ENCODE measurements at regions not wholly inside any gene's neighbourhood (a gene's known extent, or its start where the extent isn't known, plus 50 kb on each side); places are given as distances from the start of the nearest gene placed in this dataset.

DNA sequence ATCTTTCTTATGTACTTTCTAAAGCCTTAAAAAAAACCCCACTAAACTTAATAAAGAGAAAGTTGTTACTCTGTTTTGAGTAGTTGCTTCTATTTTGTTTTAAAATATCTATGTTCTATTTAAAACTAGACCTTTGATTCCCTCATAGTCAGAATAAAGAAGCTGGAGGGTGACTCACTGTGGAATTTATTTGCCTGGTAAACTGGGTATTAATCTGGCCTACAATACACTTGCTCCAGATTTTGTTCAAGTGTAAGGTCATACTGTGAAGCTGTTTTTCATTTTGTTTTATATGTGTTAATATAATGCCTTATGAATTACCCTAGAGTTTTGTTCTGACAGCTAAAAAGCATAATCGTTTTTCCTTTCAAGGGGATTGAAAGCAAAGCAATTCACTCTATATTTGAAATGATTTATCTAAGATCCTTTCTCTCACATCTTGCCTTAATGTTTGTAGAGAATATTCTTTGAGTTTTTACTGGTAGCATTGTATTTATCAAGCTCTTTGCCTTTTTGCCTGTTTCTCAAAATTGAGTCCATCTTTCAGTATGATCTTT, 277.4 kb upstream of the PITX2 start:
- TF ChIP-seq CTCF (optimal IDR thresholded peaks at IDR 0.05 in 1 of 3, IDR thresholded peaks at IDR 0.05 in 1 of 3, conservative IDR thresholded peaks at IDR 0.05 in 1 of 3; ENCODE audit: extremely low read depth in 1 of 3, insufficient read depth in 2 of 3, low read length in 3 of 3), result no peak
- no peak for TF ChIP-seq EZH2 (IDR thresholded peaks at IDR 0.05; ENCODE audit: low read length)

Measured in keratinocyte (primary cell).